H9 (cell line): ENCODE measurements at regions not wholly inside any gene's neighbourhood (a gene's known extent, or its start where the extent isn't known, plus 50 kb on each side); places are given as distances from the start of the nearest gene placed in this dataset.

ENCODE experiments used
- DNase-seq: peaks from one replicate; pipeline ENCODE4 v3.0.0-alpha.2; 2017
- H2AFZ ChIP-seq: one replicate; pipeline ENCODE4 v1.6.1; 2013; ENCODE audit warnings: mild to moderate bottlenecking, low read length, control low read depth, moderate library complexity
- H2AK5ac ChIP-seq: 2 replicates; pipeline ENCODE4 v1.6.1; 2013; ENCODE audit warnings: low read length, control low read depth, mixed read lengths; ENCODE audit not compliant: insufficient read length
- H2BK120ac ChIP-seq: one replicate; pipeline ENCODE4 v1.6.1; 2013; ENCODE audit warnings: low read depth, mild to moderate bottlenecking, low read length, control low read depth, inconsistent platforms; ENCODE audit not compliant: poor library complexity, severe bottlenecking
- H2BK12ac ChIP-seq: 2 replicates; pipeline ENCODE4 v1.6.1; 2013; ENCODE audit warnings: low read length, control low read depth, mixed read lengths, low read depth; ENCODE audit not compliant: insufficient read length
- H2BK15ac ChIP-seq: 2 replicates; pipeline ENCODE4 v1.6.1; 2013; ENCODE audit warnings: low read depth, low read length, control low read depth
- H2BK20ac ChIP-seq: one replicate; pipeline ENCODE4 v1.6.1; 2013; ENCODE audit warnings: low read depth, mild to moderate bottlenecking, low read length, control low read depth, inconsistent platforms; ENCODE audit not compliant: poor library complexity, severe bottlenecking
- H2BK5ac ChIP-seq: 2 replicates; pipeline ENCODE4 v1.6.1; 2013; ENCODE audit warnings: low read length, control low read depth, mixed read lengths; ENCODE audit not compliant: insufficient read length
- H3K14ac ChIP-seq: 2 replicates; pipeline ENCODE4 v1.6.1; 2013; ENCODE audit warnings: low read length, control low read depth; ENCODE audit not compliant: insufficient read depth
- H3K18ac ChIP-seq: 2 replicates; pipeline ENCODE4 v1.6.1; 2013; ENCODE audit warnings: low read depth, mild to moderate bottlenecking, mixed read lengths, low read length, control low read depth; ENCODE audit not compliant: insufficient read length
- H3K23ac ChIP-seq: 2 replicates; pipeline ENCODE4 v1.6.1; 2013; ENCODE audit warnings: low read length, control low read depth, mixed read lengths, low read depth; ENCODE audit not compliant: insufficient read length
- H3K23me2 ChIP-seq: 2 replicates; pipeline ENCODE4 v1.6.1; 2013; ENCODE audit warnings: low read depth, mild to moderate bottlenecking, mixed read lengths, low read length, control low read depth; ENCODE audit not compliant: insufficient read length, poor library complexity, severe bottlenecking
- H3K27ac ChIP-seq: 2 replicates; pipeline ENCODE4 v1.5.1; 2013; ENCODE audit warnings: low read length, control low read depth, mixed read lengths, low read depth; ENCODE audit not compliant: insufficient read length
- H3K27me3 ChIP-seq: 2 replicates; pipeline ENCODE4 v1.6.1; 2013; ENCODE audit warnings: low read length, control low read depth, inconsistent platforms; ENCODE audit not compliant: insufficient read depth
- H3K4ac ChIP-seq: 2 replicates; pipeline ENCODE4 v1.6.1; 2013; ENCODE audit warnings: low read depth, mild to moderate bottlenecking, control low read depth, inconsistent platforms, low read length, moderate library complexity
- H3K4me1 ChIP-seq: 2 replicates; pipeline ENCODE4 v1.6.1; 2013; ENCODE audit warnings: low read length, control low read depth, inconsistent platforms; ENCODE audit not compliant: insufficient read depth
- H3K4me2 ChIP-seq: 2 replicates; pipeline ENCODE4 v1.6.1; 2013; ENCODE audit warnings: low read length, control low read depth, mixed read lengths; ENCODE audit not compliant: insufficient read length, insufficient read depth
- H3K56ac ChIP-seq: 2 replicates; pipeline ENCODE4 v1.6.1; 2013; ENCODE audit warnings: low read depth, mild to moderate bottlenecking, mixed read lengths, low read length, control low read depth; ENCODE audit not compliant: insufficient read length
- H3K79me1 ChIP-seq: 2 replicates; pipeline ENCODE4 v1.6.1; 2013; ENCODE audit warnings: low read depth, mild to moderate bottlenecking, moderate library complexity, low read length, control low read depth, inconsistent platforms; ENCODE audit not compliant: insufficient read depth, poor library complexity, severe bottlenecking
- H3K79me2 ChIP-seq: 2 replicates; pipeline ENCODE4 v1.6.1; 2013; ENCODE audit warnings: low read length, control low read depth, inconsistent platforms; ENCODE audit not compliant: insufficient read depth
- H3K9ac ChIP-seq: 2 replicates; pipeline ENCODE4 v1.6.1; 2013; ENCODE audit warnings: low read length, control low read depth, mixed read lengths; ENCODE audit not compliant: insufficient read length; ENCODE audit errors: extremely low read depth
- H3K9me3 ChIP-seq: one replicate; pipeline ENCODE4 v1.6.1; 2013; ENCODE audit warnings: low read depth, low read length, inconsistent platforms; ENCODE audit not compliant: control insufficient read depth
- H3T11ph ChIP-seq: one replicate; pipeline ENCODE4 v1.6.1; 2013; ENCODE audit warnings: mild to moderate bottlenecking, low read length, control low read depth, inconsistent platforms
- H4K20me1 ChIP-seq: one replicate; pipeline ENCODE4 v1.6.1; 2013; ENCODE audit not compliant: control insufficient read depth, insufficient read length, insufficient read depth
- H4K5ac ChIP-seq: 2 replicates; pipeline ENCODE4 v1.6.1; 2013; ENCODE audit warnings: low read depth, mild to moderate bottlenecking, mixed read lengths, low read length, control low read depth; ENCODE audit not compliant: insufficient read length
- H4K8ac ChIP-seq: replicated peaks from 2 replicates; pipeline ENCODE4 v1.6.1; 2013; ENCODE audit warnings: low read length, control low read depth, mixed read lengths, low read depth; ENCODE audit not compliant: insufficient read length
- H4K91ac ChIP-seq: 2 replicates; pipeline ENCODE4 v1.6.1; 2013; ENCODE audit warnings: low read depth, mild to moderate bottlenecking, moderate library complexity, mixed read lengths, low read length, control low read depth; ENCODE audit not compliant: insufficient read length
- H3K27ac Mint-ChIP-seq, 3 experiments: 2 replicates in 2 of 3; 3 replicates in 1 of 3; pipeline ENCODE4 v1.8.0; 2020 to 2021; ENCODE audit warnings: mixed read lengths in 3 of 3, mild to moderate bottlenecking in 1 of 3, moderate library complexity in 1 of 3
- H3K27me3 Mint-ChIP-seq: 2 replicates; pipeline ENCODE4 v1.8.0; 2021; ENCODE audit warnings: low read depth, mild to moderate bottlenecking, moderate library complexity, mixed read lengths
- H3K36me3 Mint-ChIP-seq, 3 experiments: 2 replicates in 2 of 3; 3 replicates in 1 of 3; pipeline ENCODE4 v1.8.0; 2020 to 2021; ENCODE audit warnings: low read depth in 3 of 3, mixed read lengths in 3 of 3; ENCODE audit not compliant: insufficient read depth in 1 of 3
- H3K4me1 Mint-ChIP-seq, 2 experiments: 2 replicates each; pipeline ENCODE4 v1.8.0; 2020; ENCODE audit warnings: mixed read lengths in 2 of 2
- H3K4me3 Mint-ChIP-seq, 2 experiments: 2 replicates in 1 of 2; 3 replicates in 1 of 2; pipeline ENCODE4 v1.8.0; 2020 to 2021; ENCODE audit warnings: mild to moderate bottlenecking in 2 of 2, mixed read lengths in 2 of 2, moderate library complexity in 1 of 2
- H3K9me3 Mint-ChIP-seq, 2 experiments: 2 replicates in 1 of 2; 3 replicates in 1 of 2; pipeline ENCODE4 v1.8.0; 2020; ENCODE audit warnings: mild to moderate bottlenecking in 2 of 2, mixed read lengths in 2 of 2, moderate library complexity in 1 of 2
- WGBS: extraction: QIAGEN DNeasy Blood & Tissue Kit; methylation state at CpG from one replicate; pipeline ENCODE4 v1.1.7; 2013; ENCODE audit warnings: missing lambda C conversion rate, low lambda C conversion rate, mixed read lengths; ENCODE audit not compliant: insufficient read length; ENCODE audit errors: extremely low coverage; 5-methylcytosine and 5-hydroxymethylcytosine counted together
- TF ChIP-seq, protein P1 (sequence below): fragments of 200-600 bp; sonication (generic); conservative IDR thresholded peaks from 3 replicates; pipeline ENCODE4 v1.8.0; 2021; ENCODE audit warnings: antibody characterized with exemption, mild to moderate bottlenecking

DNA sequence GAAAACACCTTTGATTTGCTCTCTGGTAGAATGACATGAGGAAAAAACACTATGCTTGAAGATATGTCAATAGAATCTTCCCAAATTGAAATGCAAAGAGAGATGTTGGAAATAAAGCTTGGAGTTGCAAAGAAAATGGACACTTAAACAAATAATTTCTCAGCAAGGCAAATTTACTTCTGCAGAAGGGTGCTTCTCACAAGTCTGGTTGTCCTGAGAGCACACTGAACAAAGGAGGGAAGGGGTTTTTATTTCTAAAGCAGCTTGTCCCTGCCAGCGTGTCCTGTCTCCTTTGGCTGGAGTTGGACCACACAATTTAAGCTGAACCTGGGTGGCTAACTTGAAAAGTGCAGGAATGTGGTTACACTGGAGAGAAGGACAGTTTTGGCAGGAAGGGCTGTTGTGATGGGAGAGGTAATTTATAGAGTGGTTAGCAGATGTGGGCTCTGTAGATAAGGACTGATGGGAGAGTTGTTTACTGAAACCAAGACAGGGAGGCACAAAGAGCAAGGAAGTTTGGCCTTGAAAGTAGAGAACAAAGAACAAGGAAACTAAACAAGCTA lies 454.6 kb upstream of the EYS start:
- Histone ChIP-seq H3K4me2 (no peak overlapping the region), H3K23me2 (no peaks in the 10 kb centered on the region), H4K5ac (no peak overlapping the region), H3K14ac (no peak overlapping the region), H4K91ac (no peak overlapping the region), H3K79me2 (no peaks in the 10 kb centered on the region), H3K18ac (no peak overlapping the region), H2BK120ac (no peak overlapping the region), H4K8ac (no peak overlapping the region), H3K9ac (no peak overlapping the region), H3K56ac (no peak overlapping the region), H2BK20ac (no peak overlapping the region), H3K27ac (no peak overlapping the region), H3K79me1 (no peaks in the 10 kb centered on the region), H3K4me1 (no peaks in the 10 kb centered on the region), H2AFZ (no peak overlapping the region), H4K20me1 (no peaks in the 10 kb centered on the region), H2BK5ac (no peak overlapping the region), H3K27me3 (no peaks in the 10 kb centered on the region), H3K4ac (no peak overlapping the region), H2AK5ac (no peak overlapping the region), H2BK15ac (no peak overlapping the region), H3K23ac (no peak overlapping the region), H3K9me3 (no peaks in the 10 kb centered on the region), H2BK12ac (no peak overlapping the region), H3T11ph (no peak overlapping the region)
- Mint-ChIP-seq H3K36me3 (peaks cover 16 to 31% (median 28%) of the 10 kb centered on the region in 3 experiments), H3K27ac (no peak overlapping the region), H3K4me1 (no peaks in the 10 kb centered on the region), H3K27me3 (no peaks in the 10 kb centered on the region), H3K9me3 (peaks cover 41 to 69% of the 10 kb centered on the region in 2 experiments), H3K4me3 (no peak overlapping the region)
- TF ChIP-seq, protein P1, sequence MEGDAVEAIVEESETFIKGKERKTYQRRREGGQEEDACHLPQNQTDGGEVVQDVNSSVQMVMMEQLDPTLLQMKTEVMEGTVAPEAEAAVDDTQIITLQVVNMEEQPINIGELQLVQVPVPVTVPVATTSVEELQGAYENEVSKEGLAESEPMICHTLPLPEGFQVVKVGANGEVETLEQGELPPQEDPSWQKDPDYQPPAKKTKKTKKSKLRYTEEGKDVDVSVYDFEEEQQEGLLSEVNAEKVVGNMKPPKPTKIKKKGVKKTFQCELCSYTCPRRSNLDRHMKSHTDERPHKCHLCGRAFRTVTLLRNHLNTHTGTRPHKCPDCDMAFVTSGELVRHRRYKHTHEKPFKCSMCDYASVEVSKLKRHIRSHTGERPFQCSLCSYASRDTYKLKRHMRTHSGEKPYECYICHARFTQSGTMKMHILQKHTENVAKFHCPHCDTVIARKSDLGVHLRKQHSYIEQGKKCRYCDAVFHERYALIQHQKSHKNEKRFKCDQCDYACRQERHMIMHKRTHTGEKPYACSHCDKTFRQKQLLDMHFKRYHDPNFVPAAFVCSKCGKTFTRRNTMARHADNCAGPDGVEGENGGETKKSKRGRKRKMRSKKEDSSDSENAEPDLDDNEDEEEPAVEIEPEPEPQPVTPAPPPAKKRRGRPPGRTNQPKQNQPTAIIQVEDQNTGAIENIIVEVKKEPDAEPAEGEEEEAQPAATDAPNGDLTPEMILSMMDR: no peak
- no peak for DNase-seq
- no CpG with 5 or more reads among the region's 1 CpG for WGBS
